Mammary epithelial cell (primary cell): ENCODE measurements at regions not wholly inside any gene's neighbourhood (a gene's known extent, or its start where the extent isn't known, plus 50 kb on each side); places are given as distances from the start of the nearest gene placed in this dataset.

Source experiments
- CTCF ChIP-seq, 2 donors: IDR thresholded peaks in 1 of 2; conservative IDR thresholded peaks in 1 of 2; 2 replicates each; pipeline ENCODE4 v1.5.1; 2011 to 2012; ENCODE audit warnings: inconsistent platforms in 2 of 2, low read length in 2 of 2, mild to moderate bottlenecking in 2 of 2, control low read depth in 1 of 2, low read depth in 1 of 2; ENCODE audit not compliant: insufficient read depth in 1 of 2; ENCODE audit errors: extremely low read depth in 1 of 2
- EZH2 ChIP-seq: IDR thresholded peaks from 2 replicates; pipeline ENCODE4 v1.6.1; 2012; ENCODE audit warnings: low read length, inconsistent platforms, borderline replicate concordance

DNA sequence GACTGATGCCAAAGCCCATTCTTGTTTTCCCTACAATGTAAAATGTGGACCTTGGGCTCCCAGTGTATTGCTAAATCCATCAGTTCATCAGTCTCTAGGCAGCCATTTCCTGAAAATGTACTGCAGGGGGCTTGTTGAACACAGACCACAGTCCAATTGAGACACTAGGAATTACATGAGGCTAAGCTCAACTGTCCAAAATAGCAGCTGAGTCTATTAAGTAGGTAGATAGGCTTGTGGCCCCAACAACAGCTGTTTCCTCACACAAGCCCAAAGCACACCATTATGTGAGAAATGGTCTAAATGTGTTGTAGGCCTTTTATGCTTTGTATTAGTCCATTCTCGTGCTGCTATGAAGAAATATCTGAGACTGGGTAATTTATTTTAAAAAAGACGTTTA lies 60.0 kb upstream of the PAK3 start:
- TF ChIP-seq CTCF (conservative IDR thresholded peaks at IDR 0.05 in 1 of 2, IDR thresholded peaks at IDR 0.05 in 1 of 2; ENCODE audit: extremely low read depth in 1 of 2, insufficient read depth in 1 of 2, low read depth in 1 of 2, low read length in 2 of 2) = no peak
- TF ChIP-seq EZH2 = no peak
